ENCODE measurements at regions not wholly inside any gene's neighbourhood (a gene's known extent, or its start where the extent isn't known, plus 50 kb on each side); places are given as distances from the start of the nearest gene placed in this dataset.

- no peak for DNase-seq (ENCODE audit: low spot score)
These were observed 200.3 kb upstream of the FOXD3 start for GRCh38 chr1:63122079-63122478.

- no peak for DNase-seq (ENCODE audit: low spot score)
These were observed 197.6 kb upstream of the FOXD3 start for GRCh38 chr1:63124666-63125191.

GRCh38 chr1:63126104-63126503, 196.3 kb upstream of the FOXD3 start:
- DNase-seq (ENCODE audit: low spot score): no peak

GRCh38 chr1:63127376-63127775, 195.0 kb upstream of the FOXD3 start:
- DNase-seq (ENCODE audit: low spot score): no peak

- no peak for DNase-seq (ENCODE audit: low spot score)
These were observed 193.8 kb upstream of the FOXD3 start for GRCh38 chr1:63128556-63128955.

GRCh38 chr1:63129184-63129583, 193.2 kb upstream of the FOXD3 start:
- DNase-seq (ENCODE audit: low spot score): no peak

- no peak for DNase-seq (ENCODE audit: low spot score)
These were observed 192.5 kb upstream of the FOXD3 start for GRCh38 chr1:63129855-63130254.

GRCh38 chr1:63134501-63135173, 187.7 kb upstream of the FOXD3 start:
- no peak for DNase-seq (ENCODE audit: low spot score)

- no peak for DNase-seq (ENCODE audit: low spot score)
These were observed 187.2 kb upstream of the FOXD3 start for GRCh38 chr1:63135174-63135512.

GRCh38 chr1:63135801-63136200, 186.6 kb upstream of the FOXD3 start:
- DNase-seq (ENCODE audit: low spot score): no peak

- DNase-seq (ENCODE audit: low spot score): no peak
These were observed 180.4 kb upstream of the FOXD3 start for GRCh38 chr1:63142001-63142400.

- no peak for DNase-seq (ENCODE audit: low spot score)
These were observed 178.9 kb upstream of the FOXD3 start for GRCh38 chr1:63143482-63143881.

GRCh38 chr1:63147783-63148182, 174.6 kb upstream of the FOXD3 start:
- no peak for DNase-seq (ENCODE audit: low spot score)

GRCh38 chr1:63148825-63149645, 173.3 kb upstream of the FOXD3 start:
- no peak for DNase-seq (ENCODE audit: low spot score)

- no peak for DNase-seq (ENCODE audit: low spot score)
These were observed 169.8 kb upstream of the FOXD3 start for GRCh38 chr1:63152572-63152971.

GRCh38 chr1:63155437-63155836, 166.9 kb upstream of the FOXD3 start:
- DNase-seq (ENCODE audit: low spot score): no peak

GRCh38 chr1:63157085-63157484, 165.3 kb upstream of the FOXD3 start:
- DNase-seq (ENCODE audit: low spot score): no peak

- DNase-seq (ENCODE audit: low spot score): no peak
These were observed 153.3 kb upstream of the FOXD3 start for GRCh38 chr1:63169057-63169456.

- no peak for DNase-seq (ENCODE audit: low spot score)
These were observed 149.2 kb upstream of the FOXD3 start for GRCh38 chr1:63173161-63173560.

GRCh38 chr1:63189677-63190076, 132.7 kb upstream of the FOXD3 start:
- DNase-seq (ENCODE audit: low spot score): no peak

- DNase-seq (ENCODE audit: low spot score): no peak
These were observed 132.2 kb upstream of the FOXD3 start for GRCh38 chr1:63190171-63190570.

- no peak for DNase-seq (ENCODE audit: low spot score)
These were observed 123.4 kb upstream of the FOXD3 start for GRCh38 chr1:63198871-63199394.

GRCh38 chr1:63199706-63200335, 122.5 kb upstream of the FOXD3 start:
- no peak for DNase-seq (ENCODE audit: low spot score)

Data from HuH-7.5 (cell line).